ENCODE measurements at regions not wholly inside any gene's neighbourhood (a gene's known extent, or its start where the extent isn't known, plus 50 kb on each side); places are given as distances from the start of the nearest gene placed in this dataset.

DNA sequence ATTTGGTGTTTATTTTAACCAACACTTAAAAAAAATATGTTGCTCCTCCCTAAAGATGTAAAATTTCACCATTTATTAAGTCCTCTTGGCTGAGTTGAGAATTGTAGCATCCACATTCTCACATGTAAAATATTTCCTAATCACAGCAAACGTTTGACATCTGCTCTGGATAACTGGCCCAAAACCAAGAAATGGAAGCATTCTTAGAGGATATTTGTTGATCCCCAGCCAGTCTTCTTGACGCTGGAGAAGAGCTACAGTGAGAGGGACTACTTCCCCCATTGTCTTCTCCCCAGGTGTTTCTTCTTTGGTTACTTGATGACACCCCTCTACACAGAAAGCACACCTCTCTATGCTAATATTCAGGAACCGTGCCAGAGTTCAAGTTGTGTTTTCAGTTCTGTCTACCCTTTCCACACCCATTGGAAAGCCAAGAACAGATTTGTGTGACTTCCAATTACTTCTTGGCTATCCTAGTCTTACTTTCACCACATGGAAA, 454.5 kb upstream of the JAG1 start:
- Histone ChIP-seq H3K9me2 (ENCODE audit: insufficient read depth) (no peaks in the 10 kb centered on the region), H3K4me3 (replicated peaks in 1 of 2; ENCODE audit: low read depth in 1 of 2, low read length in 2 of 2) (no peak overlapping the region), H3K4me2 (ENCODE audit: low read length) (no peak overlapping the region), H3K36me3 (ENCODE audit: control insufficient read depth in 1 of 2, insufficient read depth in 2 of 2, low read length in 2 of 2) (no peaks in the 10 kb centered on the region), H3K9me3 (ENCODE audit: control insufficient read depth in 1 of 2, insufficient read depth in 1 of 2, low read depth in 1 of 2, low read length in 2 of 2) (no peaks in the 10 kb centered on the region), H2AFZ (ENCODE audit: low read depth, low read length, poor library complexity, severe bottlenecking) (no peak overlapping the region), H4K20me1 (ENCODE audit: insufficient read depth) (no peaks in the 10 kb centered on the region), H3K27ac (ENCODE audit: low read depth, low read length) (no peak overlapping the region), H3K9ac (ENCODE audit: low read length) (no peak overlapping the region), H3K79me2 (ENCODE audit: insufficient read depth, low read length) (no peaks in the 10 kb centered on the region), H3K27me3 (ENCODE audit: insufficient read depth, low read length) (no peaks in the 10 kb centered on the region), H3K4me1 (ENCODE audit: control insufficient read depth in 1 of 2, insufficient read depth in 2 of 2, low read length in 2 of 2) (no peaks in the 10 kb centered on the region)
- ChIA-PET POLR2A (no interaction called here), RAD21 (ENCODE audit: low non-redundant PET in 1 of 2, low total read pairs in 2 of 2, uncharacterized antibody in 2 of 2, unreplicated experiment in 2 of 2) (no interaction called here), CTCF (no interaction called here)
- TF ChIP-seq ZNF274 (IDR thresholded peaks at IDR 0.05; ENCODE audit: low read depth, low read length) (no peak), CBX3 (IDR thresholded peaks at IDR 0.05; ENCODE audit: low read depth) (no peak), ELF1 (IDR thresholded peaks at IDR 0.05; ENCODE audit: borderline replicate concordance, low read depth) (no peak)
- TF ChIP-seq, protein P1, sequence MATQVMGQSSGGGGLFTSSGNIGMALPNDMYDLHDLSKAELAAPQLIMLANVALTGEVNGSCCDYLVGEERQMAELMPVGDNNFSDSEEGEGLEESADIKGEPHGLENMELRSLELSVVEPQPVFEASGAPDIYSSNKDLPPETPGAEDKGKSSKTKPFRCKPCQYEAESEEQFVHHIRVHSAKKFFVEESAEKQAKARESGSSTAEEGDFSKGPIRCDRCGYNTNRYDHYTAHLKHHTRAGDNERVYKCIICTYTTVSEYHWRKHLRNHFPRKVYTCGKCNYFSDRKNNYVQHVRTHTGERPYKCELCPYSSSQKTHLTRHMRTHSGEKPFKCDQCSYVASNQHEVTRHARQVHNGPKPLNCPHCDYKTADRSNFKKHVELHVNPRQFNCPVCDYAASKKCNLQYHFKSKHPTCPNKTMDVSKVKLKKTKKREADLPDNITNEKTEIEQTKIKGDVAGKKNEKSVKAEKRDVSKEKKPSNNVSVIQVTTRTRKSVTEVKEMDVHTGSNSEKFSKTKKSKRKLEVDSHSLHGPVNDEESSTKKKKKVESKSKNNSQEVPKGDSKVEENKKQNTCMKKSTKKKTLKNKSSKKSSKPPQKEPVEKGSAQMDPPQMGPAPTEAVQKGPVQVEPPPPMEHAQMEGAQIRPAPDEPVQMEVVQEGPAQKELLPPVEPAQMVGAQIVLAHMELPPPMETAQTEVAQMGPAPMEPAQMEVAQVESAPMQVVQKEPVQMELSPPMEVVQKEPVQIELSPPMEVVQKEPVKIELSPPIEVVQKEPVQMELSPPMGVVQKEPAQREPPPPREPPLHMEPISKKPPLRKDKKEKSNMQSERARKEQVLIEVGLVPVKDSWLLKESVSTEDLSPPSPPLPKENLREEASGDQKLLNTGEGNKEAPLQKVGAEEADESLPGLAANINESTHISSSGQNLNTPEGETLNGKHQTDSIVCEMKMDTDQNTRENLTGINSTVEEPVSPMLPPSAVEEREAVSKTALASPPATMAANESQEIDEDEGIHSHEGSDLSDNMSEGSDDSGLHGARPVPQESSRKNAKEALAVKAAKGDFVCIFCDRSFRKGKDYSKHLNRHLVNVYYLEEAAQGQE (IDR thresholded peaks at IDR 0.05; ENCODE audit: low read depth) = no peak
- BruUV-seq (replicated peaks) = no TSS peak
- ATAC-seq (no peak), DNase-seq (ENCODE audit: low read depth, low spot score) (no peak)
- intact Hi-C loops (cut with micrococcal nuclease) = no loop called here

DNA sequence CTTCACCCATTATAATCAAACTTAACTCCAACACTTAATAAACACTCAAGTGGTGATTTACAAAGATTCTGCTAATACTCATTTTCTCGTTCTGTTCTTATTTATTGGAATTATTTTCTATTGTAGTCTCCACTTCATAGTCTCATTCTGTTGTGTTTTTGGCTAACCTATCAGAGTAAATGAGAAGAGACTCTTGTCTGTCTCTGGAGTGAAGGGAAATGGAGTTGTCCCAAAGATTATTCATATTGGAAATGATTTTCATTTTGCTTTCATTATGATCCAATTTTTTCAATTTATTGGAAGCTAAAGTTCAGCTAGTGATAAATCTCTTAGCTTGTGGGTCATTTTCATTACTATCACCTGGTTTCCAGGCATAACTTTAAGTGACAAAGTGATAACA, 454.9 kb upstream of the JAG1 start:
- DNase-seq (ENCODE audit: low read depth, low spot score) (no peak), ATAC-seq (no peak)
- no peak overlapping the region for H2AFZ ChIP-seq (ENCODE audit: low read depth, low read length, poor library complexity, severe bottlenecking)
- no peak overlapping the region for H3K4me3 ChIP-seq (replicated peaks in 1 of 2; ENCODE audit: low read depth in 1 of 2, low read length in 2 of 2)
- intact Hi-C loops (cut with micrococcal nuclease) = no loop called here
- H3K9me2 ChIP-seq (ENCODE audit: insufficient read depth) = no peaks in the 10 kb centered on the region
- RAD21 ChIA-PET (ENCODE audit: low non-redundant PET in 1 of 2, low total read pairs in 2 of 2, uncharacterized antibody in 2 of 2, unreplicated experiment in 2 of 2) = no interaction called here
- H3K9me3 ChIP-seq (ENCODE audit: control insufficient read depth in 1 of 2, insufficient read depth in 1 of 2, low read depth in 1 of 2, low read length in 2 of 2) = no peaks in the 10 kb centered on the region
- BruUV-seq (replicated peaks) = no TSS peak
- H3K4me2 ChIP-seq (ENCODE audit: low read length) = no peak overlapping the region
- H3K27me3 ChIP-seq (ENCODE audit: insufficient read depth, low read length) = no peaks in the 10 kb centered on the region
- POLR2A ChIA-PET = no interaction called here
- no peak overlapping the region for H3K27ac ChIP-seq (ENCODE audit: low read depth, low read length)
- no peaks in the 10 kb centered on the region for H3K79me2 ChIP-seq (ENCODE audit: insufficient read depth, low read length)
- H3K4me1 ChIP-seq (ENCODE audit: control insufficient read depth in 1 of 2, insufficient read depth in 2 of 2, low read length in 2 of 2) = no peaks in the 10 kb centered on the region
- no peaks in the 10 kb centered on the region for H4K20me1 ChIP-seq (ENCODE audit: insufficient read depth)
- CTCF ChIA-PET = no interaction called here
- H3K9ac ChIP-seq (ENCODE audit: low read length) = no peak overlapping the region
- no peaks in the 10 kb centered on the region for H3K36me3 ChIP-seq (ENCODE audit: control insufficient read depth in 1 of 2, insufficient read depth in 2 of 2, low read length in 2 of 2)
- TF ChIP-seq JUND (IDR thresholded peaks at IDR 0.05) (no peak), POLR2AphosphoS5 (IDR thresholded peaks at IDR 0.05; ENCODE audit: low read depth, low read length) (no peak), EZH2 (IDR thresholded peaks at IDR 0.05) (no peak), SIN3A (IDR thresholded peaks at IDR 0.05; ENCODE audit: low read depth) (no peak), YY1 (IDR thresholded peaks at IDR 0.05; ENCODE audit: extremely low read depth, insufficient replicate concordance, low read depth, low read length) (no peak), EZH2phosphoT487 (IDR thresholded peaks at IDR 0.05; ENCODE audit: borderline replicate concordance) (no peak), ZNF274 (IDR thresholded peaks at IDR 0.05; ENCODE audit: low read depth, low read length) (no peak), SRF (IDR thresholded peaks at IDR 0.05; ENCODE audit: low read depth) (no peak), TCF7L2 (IDR thresholded peaks at IDR 0.05; ENCODE audit: borderline replicate concordance, extremely low read depth, insufficient read depth, insufficient read length) (no peak), POLR2A (IDR thresholded peaks at IDR 0.05; ENCODE audit: borderline replicate concordance, extremely low read depth, insufficient read depth, insufficient read length) (no peak), EGR1 (IDR thresholded peaks at IDR 0.05; ENCODE audit: low read depth) (no peak)
- TF ChIP-seq, protein P2, sequence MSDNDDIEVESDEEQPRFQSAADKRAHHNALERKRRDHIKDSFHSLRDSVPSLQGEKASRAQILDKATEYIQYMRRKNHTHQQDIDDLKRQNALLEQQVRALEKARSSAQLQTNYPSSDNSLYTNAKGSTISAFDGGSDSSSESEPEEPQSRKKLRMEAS (IDR thresholded peaks at IDR 0.05) = no peak
- TF ChIP-seq, protein P1 (IDR thresholded peaks at IDR 0.05; ENCODE audit: low read depth) = no peak
